DMS 273 treated with DMSO at 0.1 percent for 48 hours (cell line): ENCODE measurements at regions not wholly inside any gene's neighbourhood (a gene's known extent, or its start where the extent isn't known, plus 50 kb on each side); places are given as distances from the start of the nearest gene placed in this dataset.
A peak's percentile ranks its signal among the peaks of the same experiment; 100 is the strongest.
"Not testable (repeated sequence)": the region's sequence is repeated elsewhere in the genome, so short reads cannot be mapped to it uniquely, and the experiment has no call there.

Experiments used
- DNase-seq: peaks from one replicate; lab custom pipeline; 2025; lab: John Stamatoyannopoulos, UW

GRCh38 chrX:37904833-37905232 is 57.5 kb upstream of the DYNLT3 start:
- DNase-seq = no peak

- peak; percentile 18 for DNase-seq
Observed at GRCh38 chrX:37905436-37906147, 58.2 kb upstream of the DYNLT3 start.

GRCh38 chrX:37906357-37906756 is 59.0 kb upstream of the DYNLT3 start:
- no peak for DNase-seq

- DNase-seq = no peak
Observed at GRCh38 chrX:37910186-37910585, 62.8 kb upstream of the DYNLT3 start.

GRCh38 chrX:37912304-37912703 is 64.9 kb upstream of the DYNLT3 start:
- no peak for DNase-seq

- DNase-seq = no peak
Observed at GRCh38 chrX:37912777-37913176, 65.4 kb upstream of the DYNLT3 start.

- no peak for DNase-seq
Observed at GRCh38 chrX:37918168-37918567, 70.8 kb upstream of the DYNLT3 start.

- no peak for DNase-seq
Observed at GRCh38 chrX:37918703-37919102, 71.3 kb upstream of the DYNLT3 start.

- DNase-seq = no peak
Observed at GRCh38 chrX:37921758-37922157, 74.4 kb upstream of the DYNLT3 start.

GRCh38 chrX:37922928-37923327 is 75.6 kb upstream of the DYNLT3 start:
- DNase-seq = no peak

GRCh38 chrX:37925761-37926160 is 78.4 kb upstream of the DYNLT3 start:
- not testable (repeated sequence) for DNase-seq

GRCh38 chrX:37926700-37927099 is 79.3 kb upstream of the DYNLT3 start:
- peak; percentile 13 for DNase-seq

GRCh38 chrX:37942170-37942569 is 64.2 kb upstream of the SYTL5 start:
- DNase-seq = no peak

GRCh38 chrX:37943554-37944344 is 62.6 kb upstream of the SYTL5 start:
- DNase-seq = no peak

- DNase-seq = no peak
Observed at GRCh38 chrX:37946197-37946596, 60.2 kb upstream of the SYTL5 start.

GRCh38 chrX:37955273-37955672 is 51.1 kb upstream of the SYTL5 start:
- no peak for DNase-seq

GRCh38 chrX:37956223-37956622 is 50.1 kb upstream of the SYTL5 start:
- no peak for DNase-seq
